ENCODE measurements at regions not wholly inside any gene's neighbourhood (a gene's known extent, or its start where the extent isn't known, plus 50 kb on each side); places are given as distances from the start of the nearest gene placed in this dataset.

DNA sequence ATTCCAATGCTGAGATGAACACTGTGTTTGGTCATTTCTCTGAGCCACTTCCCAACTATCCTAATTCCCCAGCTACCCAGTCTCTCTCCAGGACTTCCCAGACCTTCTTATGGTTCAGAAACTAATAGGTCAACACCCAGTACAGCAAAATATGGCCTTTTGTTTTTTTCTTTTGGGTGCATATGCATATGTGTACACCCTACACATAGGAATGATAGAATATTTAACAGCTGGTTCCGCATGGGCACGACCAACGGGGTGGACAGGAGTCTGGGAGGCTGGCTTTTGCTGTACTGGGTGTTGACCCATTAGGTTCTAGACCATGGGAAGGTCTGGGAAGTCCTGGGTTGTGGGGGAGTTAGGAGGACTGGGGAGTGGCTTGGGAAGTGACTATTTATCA, 143.9 kb downstream of the MRPS6 start (continued):
- no peak for TF ChIP-seq CBX2 (IDR thresholded peaks at IDR 0.05; ENCODE audit: borderline replicate concordance, low read depth)
- no peak for TF ChIP-seq JUN (IDR thresholded peaks at IDR 0.05)
- no peak for TF ChIP-seq SREBF2 (IDR thresholded peaks at IDR 0.05)
- no peak for TF ChIP-seq CEBPB (IDR thresholded peaks at IDR 0.05)
- TF ChIP-seq, protein P1, sequence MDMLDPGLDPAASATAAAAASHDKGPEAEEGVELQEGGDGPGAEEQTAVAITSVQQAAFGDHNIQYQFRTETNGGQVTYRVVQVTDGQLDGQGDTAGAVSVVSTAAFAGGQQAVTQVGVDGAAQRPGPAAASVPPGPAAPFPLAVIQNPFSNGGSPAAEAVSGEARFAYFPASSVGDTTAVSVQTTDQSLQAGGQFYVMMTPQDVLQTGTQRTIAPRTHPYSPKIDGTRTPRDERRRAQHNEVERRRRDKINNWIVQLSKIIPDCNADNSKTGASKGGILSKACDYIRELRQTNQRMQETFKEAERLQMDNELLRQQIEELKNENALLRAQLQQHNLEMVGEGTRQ (IDR thresholded peaks at IDR 0.05) = no peak
- TF ChIP-seq POLR2AphosphoS2 (conservative IDR thresholded peaks at IDR 0.05; ENCODE audit: low read length) = no peak
- TF ChIP-seq ATOH8 (CRISPR knock-in tag; IDR thresholded peaks at IDR 0.05; ENCODE audit: low read depth) = no peak
- TF ChIP-seq ESRRA (IDR thresholded peaks at IDR 0.05; ENCODE audit: borderline replicate concordance, low read length) = no peak

- ChIA-PET POLR2A (no interaction called here), CTCF (no interaction called here)
- FAIRE-seq (no peak), ATAC-seq (no peak), DNase-seq (ENCODE audit: low read depth in 1 of 2, low spot score in 1 of 2) (no peak)
- Histone ChIP-seq H3K4me1 (no peaks in the 10 kb centered on the region), H3K4me3 (no peak overlapping the region), H3K4me2 (no peak overlapping the region), H3K9me3 (no peaks in the 10 kb centered on the region), H3K27ac (no peak overlapping the region)
- TF ChIP-seq FOSL2 (IDR thresholded peaks at IDR 0.05) (no peak), FOSL2 (CRISPR knock-in tag; IDR thresholded peaks at IDR 0.05) (no peak), CBX2 (IDR thresholded peaks at IDR 0.05; ENCODE audit: borderline replicate concordance, low read depth) (no peak), ZFP36 (IDR thresholded peaks at IDR 0.05; ENCODE audit: borderline replicate concordance, partially characterized antibody) (no peak), ZSCAN20 (CRISPR knock-in tag; IDR thresholded peaks at IDR 0.05) (no peak), PHF8 (IDR thresholded peaks at IDR 0.05; ENCODE audit: borderline replicate concordance, low read depth) (no peak), NPAS2 (CRISPR knock-in tag; IDR thresholded peaks at IDR 0.05; ENCODE audit: borderline replicate concordance) (no peak), JUN (IDR thresholded peaks at IDR 0.05) (no peak), TFCP2L1 (CRISPR knock-in tag; IDR thresholded peaks at IDR 0.05) (no peak), HOXA7 (CRISPR knock-in tag; IDR thresholded peaks at IDR 0.05) (no peak), BHLHE40 (IDR thresholded peaks at IDR 0.05; ENCODE audit: low read depth, low read length) (no peak), CHD4 (IDR thresholded peaks at IDR 0.05; ENCODE audit: borderline replicate concordance) (no peak), ESRRA (IDR thresholded peaks at IDR 0.05; ENCODE audit: borderline replicate concordance, low read length) (no peak), ZC3H11A (IDR thresholded peaks at IDR 0.05) (no peak), ATOH8 (CRISPR knock-in tag; IDR thresholded peaks at IDR 0.05; ENCODE audit: low read depth) (no peak), CBX8 (IDR thresholded peaks at IDR 0.05) (no peak), HMGXB4 (CRISPR knock-in tag; IDR thresholded peaks at IDR 0.05; ENCODE audit: borderline replicate concordance) (no peak), POLR2AphosphoS2 (conservative IDR thresholded peaks at IDR 0.05; ENCODE audit: low read length) (no peak)
- TF ChIP-seq, protein P1 (IDR thresholded peaks at IDR 0.05) = no peak
- WGBS (ENCODE audit: missing lambda C conversion rate) = 44% methylated on average over 4 of the region's 4 CpGs
Observed at GRCh38 chr21:34219334-34220060, 144.3 kb upstream of the KCNE2 start.
